VCaP (cell line): ENCODE measurements at regions not wholly inside any gene's neighbourhood (a gene's known extent, or its start where the extent isn't known, plus 50 kb on each side); places are given as distances from the start of the nearest gene placed in this dataset.

Source experiments
- H3K27ac ChIP-seq: fragments of 450-650 bp; 2 replicates; pipeline ENCODE4 v1.5.1; 2017
- TF ChIP-seq, protein P1 (sequence below): fragments of 450-650 bp; conservative IDR thresholded peaks from 2 replicates; pipeline ENCODE4 v1.5.1; 2017; ENCODE audit warnings: mild to moderate bottlenecking, moderate library complexity

- no peak overlapping the region for H3K27ac ChIP-seq
- TF ChIP-seq, protein P1, sequence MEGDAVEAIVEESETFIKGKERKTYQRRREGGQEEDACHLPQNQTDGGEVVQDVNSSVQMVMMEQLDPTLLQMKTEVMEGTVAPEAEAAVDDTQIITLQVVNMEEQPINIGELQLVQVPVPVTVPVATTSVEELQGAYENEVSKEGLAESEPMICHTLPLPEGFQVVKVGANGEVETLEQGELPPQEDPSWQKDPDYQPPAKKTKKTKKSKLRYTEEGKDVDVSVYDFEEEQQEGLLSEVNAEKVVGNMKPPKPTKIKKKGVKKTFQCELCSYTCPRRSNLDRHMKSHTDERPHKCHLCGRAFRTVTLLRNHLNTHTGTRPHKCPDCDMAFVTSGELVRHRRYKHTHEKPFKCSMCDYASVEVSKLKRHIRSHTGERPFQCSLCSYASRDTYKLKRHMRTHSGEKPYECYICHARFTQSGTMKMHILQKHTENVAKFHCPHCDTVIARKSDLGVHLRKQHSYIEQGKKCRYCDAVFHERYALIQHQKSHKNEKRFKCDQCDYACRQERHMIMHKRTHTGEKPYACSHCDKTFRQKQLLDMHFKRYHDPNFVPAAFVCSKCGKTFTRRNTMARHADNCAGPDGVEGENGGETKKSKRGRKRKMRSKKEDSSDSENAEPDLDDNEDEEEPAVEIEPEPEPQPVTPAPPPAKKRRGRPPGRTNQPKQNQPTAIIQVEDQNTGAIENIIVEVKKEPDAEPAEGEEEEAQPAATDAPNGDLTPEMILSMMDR, result no peak
These were observed 104.1 kb upstream of the GSE1 start for GRCh38 chr16:85508993-85509392.

GRCh38 chr16:85510041-85510659 is 103.0 kb upstream of the GSE1 start:
- TF ChIP-seq, protein P1, result no peak

DNA sequence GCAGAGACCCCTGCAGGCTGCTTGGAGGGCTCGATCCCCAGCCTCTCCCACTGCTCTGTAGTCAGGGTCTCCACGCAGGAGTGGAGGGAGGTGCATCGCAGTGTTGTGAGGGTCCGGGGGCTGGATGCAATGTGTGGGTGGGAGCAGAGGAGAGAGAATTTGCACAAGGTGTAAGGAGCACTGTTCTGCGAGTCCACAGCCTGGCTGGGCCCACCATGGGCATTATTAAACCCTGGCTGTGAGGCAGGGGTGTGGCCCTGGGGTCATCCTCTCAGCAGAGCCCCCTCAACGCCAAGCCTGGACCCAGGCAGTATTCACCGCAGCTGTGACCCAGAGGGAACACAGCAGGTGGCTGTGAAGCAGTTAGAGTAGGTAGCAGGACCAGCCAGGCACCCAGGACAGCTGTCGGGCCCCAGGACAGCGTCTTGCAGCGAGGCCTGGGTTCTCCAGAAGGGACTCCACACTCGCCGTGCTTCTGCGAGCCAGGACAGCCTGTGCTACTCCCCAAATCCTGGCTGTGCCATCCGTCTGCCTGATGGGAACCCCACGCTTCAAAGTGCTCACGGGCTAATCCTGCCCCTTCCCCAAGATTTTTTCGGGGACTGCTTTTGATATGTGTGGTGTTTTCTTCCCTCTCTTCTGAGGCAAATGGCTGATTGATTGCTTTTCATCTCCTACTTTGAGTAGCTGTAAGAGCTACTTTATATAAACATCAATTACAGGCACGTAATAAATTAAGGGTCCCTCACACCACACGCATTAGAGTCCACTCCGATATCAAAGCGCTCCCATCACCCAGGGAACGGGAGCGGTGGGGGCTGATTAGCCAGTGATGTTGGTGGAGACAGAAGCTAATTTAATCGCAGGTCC is 100.9 kb upstream of the GSE1 start:
- H3K27ac ChIP-seq, result no peak overlapping the region
- TF ChIP-seq, protein P1, result no peak

More at GRCh38 chr16:85510041-85510659, 103.0 kb upstream of the GSE1 start:
- H3K27ac ChIP-seq, result no peak overlapping the region

GRCh38 chr16:85512808-85513115 is 100.4 kb upstream of the GSE1 start:
- H3K27ac ChIP-seq, result no peak overlapping the region
- TF ChIP-seq, protein P1, result no peak

DNA sequence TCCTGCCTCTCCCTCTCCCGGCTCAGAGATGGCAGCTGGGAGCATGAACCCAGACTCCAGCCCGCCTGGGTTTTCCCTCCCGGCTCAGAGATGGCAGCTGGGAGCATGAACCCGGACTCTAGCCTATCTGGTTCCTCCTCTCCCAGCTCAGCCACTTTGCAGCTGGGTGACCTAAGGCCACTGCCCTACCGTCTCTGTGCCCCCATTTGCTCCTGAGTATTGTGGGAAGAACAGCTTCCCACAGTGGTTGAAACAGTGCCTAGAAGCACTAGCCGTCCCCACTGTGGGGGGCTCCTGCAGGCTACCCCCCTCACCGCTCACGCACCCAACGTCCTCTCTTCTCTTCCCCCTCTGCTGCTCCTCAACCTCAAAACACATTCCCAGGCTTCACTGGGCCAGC is 99.9 kb upstream of the GSE1 start:
- H3K27ac ChIP-seq, result no peak overlapping the region
- TF ChIP-seq, protein P1, result no peak

- TF ChIP-seq, protein P1, result no peak
- H3K27ac ChIP-seq, result no peak overlapping the region
These were observed 99.5 kb upstream of the GSE1 start for GRCh38 chr16:85513649-85514048.

GRCh38 chr16:85514295-85514597 is 98.9 kb upstream of the GSE1 start:
- no peak overlapping the region for H3K27ac ChIP-seq
- TF ChIP-seq, protein P1, result no peak
